Neural crest cell (in vitro differentiated cells): ENCODE measurements at regions not wholly inside any gene's neighbourhood (a gene's known extent, or its start where the extent isn't known, plus 50 kb on each side); places are given as distances from the start of the nearest gene placed in this dataset.
"Not testable (repeated sequence)": the region's sequence is repeated elsewhere in the genome, so short reads cannot be mapped to it uniquely, and the experiment has no call there.

ENCODE experiments used
- DNase-seq: peaks from one replicate; pipeline ENCODE4 v3.0.0; 2021; ENCODE audit warnings: low read depth, mixed read lengths, low spot score
- H3K27ac Mint-ChIP-seq: one replicate; pipeline ENCODE4 v1.8.0; 2021; ENCODE audit warnings: mild to moderate bottlenecking, mixed read lengths; ENCODE audit not compliant: unreplicated experiment
- H3K27me3 Mint-ChIP-seq: 2 replicates; pipeline ENCODE4 v1.8.0; 2021; ENCODE audit warnings: low read depth, mild to moderate bottlenecking, mixed read lengths
- H3K36me3 Mint-ChIP-seq: 2 replicates; pipeline ENCODE4 v1.8.0; 2021; ENCODE audit warnings: low read depth, mild to moderate bottlenecking, mixed read lengths
- H3K4me1 Mint-ChIP-seq: 2 replicates; pipeline ENCODE4 v1.8.0; 2021; ENCODE audit warnings: mixed read lengths
- H3K4me3 Mint-ChIP-seq: one replicate; pipeline ENCODE4 v1.8.0; 2021; ENCODE audit warnings: mild to moderate bottlenecking, mixed read lengths
- H3K9me3 Mint-ChIP-seq: 2 replicates; pipeline ENCODE4 v1.8.0; 2021; ENCODE audit warnings: mixed read lengths
- CTCF ChIP-seq: fragments of 200-600 bp; sonication (generic); conservative IDR thresholded peaks from 2 replicates; pipeline ENCODE4 v1.5.0; 2021; ENCODE audit warnings: antibody characterized with exemption, mild to moderate bottlenecking

- no peaks in the 10 kb centered on the region for H3K27me3 Mint-ChIP-seq
- H3K4me3 Mint-ChIP-seq = peak overlapping the region; percentile 33
- no peak for TF ChIP-seq CTCF
- H3K27ac Mint-ChIP-seq = peak overlapping the region; percentile 86
- no peaks in the 10 kb centered on the region for H3K9me3 Mint-ChIP-seq
- H3K4me1 Mint-ChIP-seq = peaks cover 40% of the 10 kb centered on the region
- no peaks in the 10 kb centered on the region for H3K36me3 Mint-ChIP-seq
- peak; percentile 15 for DNase-seq
Measured at GRCh38 chr22:34834059-34834458, 231.9 kb upstream of the ISX start.

GRCh38 chr22:34834541-34834940 is 231.4 kb upstream of the ISX start:
- Mint-ChIP-seq H3K27ac (peak overlapping the region; percentile 76), H3K4me3 (peak overlapping the region; percentile 10), H3K4me1 (peaks cover 40% of the 10 kb centered on the region)
- H3K36me3 Mint-ChIP-seq, DNase-seq, H3K9me3 Mint-ChIP-seq, H3K27me3 Mint-ChIP-seq: not testable (repeated sequence)

DNA sequence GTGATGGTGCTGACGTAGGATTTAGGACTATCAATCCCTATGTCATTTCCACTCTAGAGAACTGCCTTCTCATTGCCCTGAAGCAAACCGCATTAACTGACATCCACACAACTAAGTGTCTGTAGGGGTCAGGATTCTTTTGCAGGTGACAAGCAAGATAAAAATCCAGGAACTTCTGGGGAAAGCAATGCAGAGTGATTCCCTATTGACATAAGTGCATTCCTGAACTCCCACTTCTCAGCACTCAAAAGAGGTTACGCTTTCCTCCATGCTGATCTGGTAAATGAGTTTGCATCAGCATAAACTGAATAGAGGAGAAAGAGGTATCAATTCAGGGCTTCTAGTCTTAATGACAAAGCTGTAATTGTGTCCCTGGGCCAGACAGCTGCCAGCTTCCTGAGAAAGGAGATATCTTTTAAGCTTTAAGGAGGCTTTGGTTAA is 224.6 kb upstream of the ISX start:
- TF ChIP-seq CTCF = no peak
- no peak overlapping the region for H3K27ac Mint-ChIP-seq
- no peaks in the 10 kb centered on the region for H3K27me3 Mint-ChIP-seq
- H3K9me3 Mint-ChIP-seq = peaks cover 5% of the 10 kb centered on the region
- H3K4me1 Mint-ChIP-seq = peaks cover 24% of the 10 kb centered on the region
- H3K4me3 Mint-ChIP-seq = no peak overlapping the region
- peaks cover 3% of the 10 kb centered on the region for H3K36me3 Mint-ChIP-seq
- no peak for DNase-seq

- Mint-ChIP-seq H3K27me3 (no peaks in the 10 kb centered on the region), H3K4me3 (no peak overlapping the region), H3K36me3 (peaks cover 3% of the 10 kb centered on the region), H3K27ac (no peak overlapping the region), H3K9me3 (peaks cover 5% of the 10 kb centered on the region), H3K4me1 (peaks cover 24% of the 10 kb centered on the region)
- TF ChIP-seq CTCF = no peak
- no peak for DNase-seq
Measured at GRCh38 chr22:34841911-34842310, 224.0 kb upstream of the ISX start.

GRCh38 chr22:34842630-34843029 is 223.3 kb upstream of the ISX start:
- H3K9me3 Mint-ChIP-seq = peaks cover 5% of the 10 kb centered on the region
- TF ChIP-seq CTCF = no peak
- peaks cover 24% of the 10 kb centered on the region for H3K4me1 Mint-ChIP-seq
- DNase-seq = no peak
- H3K36me3 Mint-ChIP-seq = peaks cover 3% of the 10 kb centered on the region
- no peaks in the 10 kb centered on the region for H3K27me3 Mint-ChIP-seq
- H3K27ac Mint-ChIP-seq = no peak overlapping the region
- H3K4me3 Mint-ChIP-seq = no peak overlapping the region

DNA sequence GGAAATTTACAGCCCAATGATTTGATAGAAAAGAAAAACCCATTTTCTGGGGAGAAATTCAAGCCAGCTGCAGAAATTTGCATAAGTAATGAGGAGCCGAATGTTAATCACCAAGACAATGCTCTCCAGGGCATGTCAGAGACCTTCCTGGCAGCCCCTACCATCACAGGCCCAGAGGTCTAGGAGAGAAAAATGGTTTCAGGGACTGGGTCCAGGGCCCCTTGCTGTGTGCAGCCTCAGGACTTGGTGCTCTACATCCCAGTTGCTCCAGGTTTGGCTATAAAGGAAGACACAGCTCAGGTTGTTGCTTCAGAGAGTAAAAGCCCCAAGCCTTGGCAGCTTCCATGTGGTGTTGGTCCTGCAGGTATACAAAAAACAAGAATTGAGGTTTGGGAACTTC is 222.2 kb upstream of the ISX start:
- H3K4me3 Mint-ChIP-seq, H3K27me3 Mint-ChIP-seq, H3K9me3 Mint-ChIP-seq, H3K27ac Mint-ChIP-seq, DNase-seq, H3K36me3 Mint-ChIP-seq: not testable (repeated sequence)
- peaks cover 18% of the 10 kb centered on the region for H3K4me1 Mint-ChIP-seq

- H3K9me3 Mint-ChIP-seq = peaks cover 5% of the 10 kb centered on the region
- no peak for DNase-seq
- peaks cover 18% of the 10 kb centered on the region for H3K4me1 Mint-ChIP-seq
- no peaks in the 10 kb centered on the region for H3K27me3 Mint-ChIP-seq
- H3K27ac Mint-ChIP-seq = no peak overlapping the region
- no peak for TF ChIP-seq CTCF
- peaks cover 3% of the 10 kb centered on the region for H3K36me3 Mint-ChIP-seq
- H3K4me3 Mint-ChIP-seq = no peak overlapping the region
Measured at GRCh38 chr22:34845391-34845790, 220.6 kb upstream of the ISX start.
